GM18868 (cell line): ENCODE measurements at regions not wholly inside any gene's neighbourhood (a gene's known extent, or its start where the extent isn't known, plus 50 kb on each side); places are given as distances from the start of the nearest gene placed in this dataset.
"Not testable (repeated sequence)": the region's sequence is repeated elsewhere in the genome, so short reads cannot be mapped to it uniquely, and the experiment has no call there.

ENCODE experiments used
- ATAC-seq: cut with Tn5 transposase; IDR thresholded peaks from one replicate; pipeline ENCODE4 v1.9.1; 2021; ENCODE audit warnings: mild to moderate bottlenecking, moderate library complexity; ENCODE audit not compliant: unreplicated experiment

DNA sequence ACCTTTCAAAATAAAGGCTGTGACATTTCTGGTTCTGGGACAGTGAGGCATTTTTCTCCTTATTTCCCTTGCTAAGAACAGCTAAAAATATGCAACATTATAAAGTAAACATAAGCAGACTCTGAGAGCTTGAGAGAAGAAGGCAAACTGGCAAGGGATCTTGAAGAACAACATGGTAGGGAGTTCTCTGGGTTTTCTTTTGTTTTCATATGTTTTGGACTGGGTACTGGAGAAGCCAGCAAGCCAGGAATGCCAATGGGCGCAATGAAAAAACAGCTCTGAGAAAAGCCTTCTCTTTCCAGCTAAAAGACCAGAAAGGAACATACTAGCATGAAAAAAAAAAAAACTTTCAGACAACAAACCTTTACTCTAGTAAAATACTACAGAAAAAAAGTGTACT lies 351.4 kb upstream of the HS6ST1 start:
- no peak for ATAC-seq

DNA sequence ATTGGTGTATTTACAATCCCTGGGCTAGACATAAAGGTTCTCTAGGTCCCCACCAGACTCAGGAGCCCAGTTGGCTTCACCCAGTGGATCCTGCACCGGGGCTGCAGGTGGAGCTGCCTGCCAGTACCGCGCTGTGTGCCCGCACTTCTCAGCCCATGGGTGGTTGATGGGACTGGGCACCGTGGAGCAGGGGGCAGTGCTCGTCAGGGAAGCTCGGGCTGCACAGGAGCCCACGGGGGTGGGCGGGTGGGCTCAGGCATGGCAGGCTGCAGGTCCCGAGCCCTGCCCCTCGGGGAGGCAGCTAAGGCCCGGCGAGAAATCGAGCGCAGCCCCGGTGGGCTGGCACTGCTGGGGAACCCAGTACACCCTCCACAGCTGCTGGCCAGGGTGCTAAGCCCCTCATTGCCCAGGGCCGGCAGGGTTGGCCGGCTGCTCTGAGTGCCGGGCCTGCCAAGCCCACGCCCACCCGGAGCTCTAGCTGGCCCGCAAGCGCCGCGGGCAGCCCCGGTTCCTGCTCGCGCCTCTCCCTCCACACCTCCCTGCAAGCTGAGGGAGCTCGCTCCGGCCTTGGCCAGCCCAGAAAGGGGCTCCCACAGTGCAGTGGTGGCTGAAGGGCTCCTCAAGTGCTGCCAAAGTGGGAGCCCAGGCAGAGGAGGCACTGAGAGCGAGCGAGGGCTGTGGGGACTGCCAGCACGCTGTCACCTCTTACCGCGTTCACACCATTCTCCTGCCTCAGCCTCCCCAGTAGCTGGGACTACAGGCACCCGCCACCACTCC lies 353.5 kb upstream of the HS6ST1 start:
- ATAC-seq, result not testable (repeated sequence)

DNA sequence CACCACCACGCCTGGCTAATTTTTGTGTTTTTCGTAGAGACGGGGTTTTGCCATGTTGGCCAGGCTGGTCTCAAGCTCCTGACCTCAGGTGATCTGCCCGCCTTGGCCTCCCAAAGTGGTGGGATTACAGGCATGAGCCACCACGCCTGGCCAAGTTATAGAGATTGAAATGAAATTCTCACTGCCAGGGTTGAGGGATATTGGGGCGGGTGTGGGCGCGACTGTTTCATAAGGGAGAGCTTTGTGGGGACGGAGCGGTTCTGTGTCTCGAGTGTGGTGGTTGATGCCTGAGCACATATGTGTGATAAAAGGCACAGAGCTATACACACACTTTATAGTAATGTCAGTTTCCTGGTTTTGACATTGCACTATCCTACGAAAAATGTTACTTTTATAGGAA lies 361.0 kb upstream of the HS6ST1 start:
- not testable (repeated sequence) for ATAC-seq

- no peak for ATAC-seq
Measured at GRCh38 chr2:128681507-128681906, 362.8 kb upstream of the HS6ST1 start.

DNA sequence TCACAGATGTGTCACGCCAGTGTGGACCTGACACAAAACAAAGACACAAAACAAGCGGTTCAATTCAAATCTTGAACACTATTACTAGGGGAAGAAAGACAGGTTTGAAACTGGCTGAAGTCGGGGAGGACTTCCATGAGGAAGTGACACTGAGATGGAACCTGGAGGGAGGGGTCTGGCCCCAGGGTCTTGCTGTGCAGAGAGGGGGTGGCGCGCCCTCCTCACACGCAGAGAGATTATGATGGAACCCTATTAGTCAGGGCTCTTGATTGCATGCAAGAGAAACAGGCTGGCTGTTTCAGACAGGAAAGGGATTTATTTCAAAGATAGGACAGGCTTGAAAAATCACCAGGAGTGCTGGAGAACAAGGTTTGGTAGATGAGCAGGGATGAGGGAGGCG lies 363.6 kb upstream of the HS6ST1 start:
- ATAC-seq, result no peak

DNA sequence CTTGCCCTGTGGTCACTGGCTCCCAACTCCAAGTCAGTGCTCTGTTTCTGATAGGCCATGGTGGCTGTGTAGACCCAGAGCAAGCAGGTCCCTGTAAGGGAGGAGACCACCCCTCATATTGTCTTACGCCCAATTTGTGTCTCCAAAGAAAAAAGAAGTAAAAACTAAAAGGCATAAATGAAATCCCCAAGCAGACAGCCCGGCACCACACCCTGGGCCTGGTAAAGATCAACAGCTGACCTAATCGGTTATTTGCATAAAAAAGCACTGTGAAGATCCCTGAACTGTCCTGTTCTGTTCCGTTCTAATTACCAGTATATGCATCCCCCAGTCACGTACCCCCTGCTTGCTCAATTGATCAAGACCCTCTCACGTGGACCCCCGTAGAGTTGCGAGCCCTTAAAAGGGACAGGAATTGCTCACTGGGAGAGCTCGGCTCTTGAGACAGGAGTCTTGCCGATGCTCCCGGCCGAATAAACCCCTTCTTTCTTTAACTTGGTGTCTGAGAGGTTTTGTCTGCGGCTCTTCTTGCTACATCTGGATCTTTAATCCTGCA lies 364.1 kb upstream of the HS6ST1 start:
- no peak for ATAC-seq

DNA sequence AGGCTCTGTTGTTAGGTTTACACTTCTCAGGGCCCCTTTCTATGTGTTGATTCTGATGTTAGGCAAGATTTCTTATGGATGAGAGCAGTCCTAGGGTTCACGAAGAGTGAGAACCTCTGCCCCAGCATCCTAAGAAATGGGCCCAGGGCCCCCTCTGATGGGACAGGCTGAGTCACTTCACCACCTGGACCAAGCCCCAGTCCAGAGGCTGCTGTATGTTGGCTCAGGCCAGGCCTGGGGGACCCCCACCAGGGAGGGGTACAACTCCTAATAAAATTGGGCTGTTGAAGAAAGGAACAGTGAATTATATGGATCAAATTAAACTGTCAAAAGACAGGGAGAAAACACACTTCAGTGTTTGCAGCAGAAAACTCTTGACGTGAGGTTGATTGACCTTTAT lies 365.9 kb upstream of the HS6ST1 start:
- ATAC-seq, result no peak

DNA sequence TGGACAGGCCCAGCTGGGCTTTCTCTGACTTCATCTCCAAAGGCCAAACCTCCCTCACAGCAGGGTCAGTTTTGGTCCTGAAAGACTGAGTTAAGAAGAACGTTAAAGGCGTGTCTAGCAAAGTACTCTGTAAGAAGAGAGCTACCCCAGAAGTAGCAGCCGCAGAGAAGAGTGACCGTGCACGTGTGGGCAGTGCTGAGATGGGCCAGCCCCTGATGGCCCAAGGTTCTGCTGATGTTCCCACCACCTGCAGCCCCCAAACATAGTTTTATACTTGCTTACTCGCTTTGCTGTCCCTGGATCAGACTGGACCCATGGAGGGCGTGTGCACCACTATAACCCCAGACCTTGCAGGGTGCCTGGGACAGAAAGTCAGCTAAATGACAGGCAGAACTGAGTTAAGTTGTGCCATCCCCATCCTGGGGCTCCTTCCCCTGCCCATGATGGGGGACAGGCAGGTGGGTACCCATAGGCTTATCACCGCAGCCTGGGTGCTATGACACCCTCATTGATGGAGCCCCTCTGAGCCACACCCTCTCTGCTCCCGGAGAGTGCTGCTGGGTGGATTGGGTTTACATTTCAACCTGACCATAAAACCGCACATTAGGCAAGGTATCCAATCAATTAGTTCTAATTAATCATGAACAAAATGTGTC lies 367.3 kb upstream of the HS6ST1 start:
- ATAC-seq, result no peak

GRCh38 chr2:128686497-128686859 lies 367.8 kb upstream of the HS6ST1 start:
- ATAC-seq, result no peak

- ATAC-seq, result no peak
Measured at GRCh38 chr2:128686881-128687555, 368.4 kb upstream of the HS6ST1 start.

DNA sequence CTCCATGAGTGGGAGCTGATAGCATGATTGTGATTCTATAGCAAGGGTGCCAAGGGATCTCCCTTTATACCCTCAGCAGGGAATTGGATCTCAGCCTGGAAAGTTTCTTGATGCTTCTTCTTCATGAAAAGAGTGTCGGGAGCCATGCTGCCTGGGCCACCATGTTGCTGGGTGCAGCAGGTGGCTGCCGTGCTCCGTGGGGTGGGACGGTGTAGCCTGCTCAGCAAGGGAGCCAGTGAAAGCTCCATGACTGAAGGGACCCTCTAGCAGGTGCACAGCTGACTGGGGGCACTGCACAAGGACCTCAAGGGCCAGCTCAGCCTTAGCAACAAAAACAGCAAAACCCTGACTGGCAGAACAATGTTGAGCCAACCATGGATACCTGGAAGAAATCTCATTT lies 368.9 kb upstream of the HS6ST1 start:
- no peak for ATAC-seq

DNA sequence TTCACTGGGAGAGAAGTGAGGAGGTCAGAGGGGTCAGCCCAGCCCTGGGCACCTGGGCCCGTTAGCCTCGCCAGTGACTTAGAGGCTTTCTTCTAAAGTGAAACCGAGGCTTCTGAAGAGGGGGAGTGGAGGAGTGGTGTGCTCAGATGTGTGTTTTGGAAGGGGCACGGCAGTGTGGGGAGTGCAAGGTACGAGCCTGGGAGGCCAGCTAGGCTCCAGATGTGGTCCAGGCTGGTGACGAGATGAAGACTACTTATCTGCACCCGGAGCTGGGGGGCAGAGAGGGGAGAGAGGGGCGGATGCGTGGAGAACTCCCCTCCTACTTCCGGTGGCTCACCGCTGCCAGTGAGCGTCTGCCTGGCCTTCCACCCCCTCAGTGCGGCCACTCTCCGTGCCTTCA lies 371.3 kb upstream of the HS6ST1 start:
- no peak for ATAC-seq

DNA sequence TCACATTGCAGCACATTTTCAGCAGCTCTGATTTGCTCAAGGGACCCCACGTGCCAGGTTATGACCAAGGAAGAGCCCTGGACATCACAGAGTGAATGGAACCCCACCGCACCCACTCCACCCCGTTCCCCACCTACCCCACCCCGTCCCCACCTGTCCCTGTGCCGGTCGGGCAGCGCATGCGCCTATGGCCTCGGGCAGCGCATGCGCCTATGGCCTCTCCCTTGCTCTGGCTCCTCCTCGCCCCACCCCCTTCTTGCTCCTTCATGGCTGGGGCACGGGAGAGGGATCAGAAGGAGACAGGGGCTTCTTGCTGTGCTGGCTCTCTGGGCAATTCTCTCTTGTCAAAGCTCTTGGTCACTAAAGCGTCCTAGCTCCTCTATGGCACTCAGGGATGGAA lies 371.8 kb upstream of the HS6ST1 start:
- no peak for ATAC-seq

DNA sequence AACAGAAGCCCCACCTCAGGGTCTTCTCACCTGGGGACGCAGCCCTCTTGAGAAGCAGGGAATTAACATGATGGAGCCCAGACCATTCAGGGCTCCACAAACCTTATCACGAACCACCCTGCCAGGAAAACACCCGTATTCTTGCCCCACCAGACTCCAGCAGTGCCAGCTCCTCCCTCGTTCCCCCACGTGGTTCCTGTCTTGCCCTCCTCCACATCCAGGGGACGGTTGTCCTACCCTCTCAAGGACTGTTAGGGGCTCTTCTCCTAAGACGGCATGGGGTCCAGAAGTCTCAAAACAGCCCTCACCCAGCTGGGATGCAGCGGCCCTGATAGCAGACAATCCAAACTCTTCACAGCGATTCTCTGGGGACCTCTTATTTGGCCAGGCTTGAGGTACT lies 372.2 kb upstream of the HS6ST1 start:
- ATAC-seq, result no peak

DNA sequence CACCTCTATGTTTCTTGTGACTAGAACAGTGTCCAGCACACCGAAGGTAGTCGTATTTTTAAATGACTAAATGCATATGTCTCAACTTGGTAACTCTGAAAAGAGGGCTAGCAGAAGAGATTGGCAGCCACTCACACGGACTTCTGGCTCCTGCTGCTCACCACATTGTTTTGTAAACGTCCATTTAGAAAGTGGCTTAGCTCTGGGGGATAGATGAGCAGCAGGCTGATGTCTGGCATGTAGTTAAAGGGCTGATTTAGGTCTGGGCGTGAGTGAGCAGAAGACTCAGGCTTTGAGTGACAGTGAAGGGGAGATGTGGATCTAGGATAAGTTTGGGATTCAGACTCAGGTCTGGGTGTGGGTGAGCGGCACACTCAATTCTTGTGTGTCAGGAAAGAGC lies 372.9 kb upstream of the HS6ST1 start:
- ATAC-seq, result no peak

- no peak for ATAC-seq
Measured at GRCh38 chr2:128692895-128693742, 374.5 kb upstream of the HS6ST1 start.

DNA sequence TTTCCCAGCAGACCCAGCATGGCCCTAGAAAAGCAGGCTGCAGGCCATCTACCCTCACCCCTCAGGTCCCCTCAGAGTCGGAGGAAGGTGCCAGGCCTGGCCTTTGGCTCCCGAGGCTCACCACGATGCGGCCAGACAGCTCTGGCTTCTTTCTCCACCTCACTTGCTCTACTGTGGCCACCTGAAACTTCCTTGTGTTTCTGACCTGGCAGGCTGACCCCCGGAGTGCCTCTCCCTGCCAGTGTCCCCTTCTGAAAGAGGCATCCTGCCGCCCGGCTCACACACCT lies 375.0 kb upstream of the HS6ST1 start:
- ATAC-seq, result no peak

GRCh38 chr2:128695646-128696220 lies 377.1 kb upstream of the HS6ST1 start:
- ATAC-seq, result no peak

DNA sequence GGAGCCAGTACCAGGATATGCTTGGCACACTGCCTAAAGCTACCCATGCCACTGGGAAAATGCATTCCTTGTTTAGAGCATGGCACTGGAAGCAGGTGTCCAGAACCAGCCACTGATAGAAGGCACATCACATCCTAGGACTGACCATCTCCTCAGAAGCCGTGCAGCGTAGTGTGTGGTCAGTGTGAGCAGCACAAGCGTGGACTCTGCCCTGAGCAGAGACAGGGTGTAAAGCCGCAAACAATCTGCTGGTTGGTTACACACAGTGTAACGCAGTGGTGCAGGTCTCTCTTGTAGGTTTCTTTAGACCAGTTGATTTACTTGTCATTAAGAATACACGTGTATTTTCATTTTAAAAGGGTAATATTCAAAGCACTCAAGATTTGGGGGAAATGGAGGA lies 377.8 kb upstream of the HS6ST1 start:
- no peak for ATAC-seq

DNA sequence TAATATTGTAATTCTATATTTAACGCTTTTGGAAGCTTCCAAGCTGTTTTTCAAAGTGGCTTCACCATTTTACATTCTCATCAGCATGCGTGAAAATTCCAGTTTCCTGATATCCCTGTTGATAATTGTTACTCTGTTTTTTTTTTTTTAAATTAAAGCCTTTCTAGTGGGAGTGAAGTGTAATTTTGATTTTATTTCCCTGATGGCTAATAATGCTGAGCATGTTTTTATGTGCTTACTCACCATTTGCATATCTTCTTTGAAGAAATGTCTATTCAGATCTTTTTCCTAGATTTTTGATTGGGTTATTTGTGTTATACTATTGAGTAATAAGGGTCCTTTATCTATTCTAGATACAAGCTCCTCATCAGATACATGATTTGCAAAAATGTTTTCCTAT lies 382.8 kb upstream of the HS6ST1 start:
- no peak for ATAC-seq

- ATAC-seq, result no peak
Measured at GRCh38 chr2:128702616-128703015, 383.9 kb upstream of the HS6ST1 start.
